ENCODE measurements at regions not wholly inside any gene's neighbourhood (a gene's known extent, or its start where the extent isn't known, plus 50 kb on each side); places are given as distances from the start of the nearest gene placed in this dataset.
"Not testable (repeated sequence)": the region's sequence is repeated elsewhere in the genome, so short reads cannot be mapped to it uniquely, and the experiment has no call there.

- no peak for DNase-seq (ENCODE audit: low read depth)
These were observed 464.6 kb upstream of the ACTBL2 start for GRCh38 chr5:57947181-57947580.

- DNase-seq (ENCODE audit: low read depth): no peak
These were observed 458.3 kb upstream of the ACTBL2 start for GRCh38 chr5:57940879-57941278.

- DNase-seq (ENCODE audit: low read depth): no peak
These were observed 457.6 kb upstream of the ACTBL2 start for GRCh38 chr5:57940236-57940635.

- no peak for DNase-seq (ENCODE audit: low read depth)
These were observed 457.2 kb upstream of the ACTBL2 start for GRCh38 chr5:57939771-57940170.

GRCh38 chr5:57939335-57939734 is 456.7 kb upstream of the ACTBL2 start:
- DNase-seq (ENCODE audit: low read depth): no peak

GRCh38 chr5:57938174-57938557 is 455.6 kb upstream of the ACTBL2 start:
- DNase-seq (ENCODE audit: low read depth): no peak

- no peak for DNase-seq (ENCODE audit: low read depth)
These were observed 455.0 kb upstream of the ACTBL2 start for GRCh38 chr5:57937501-57938173.

GRCh38 chr5:57937025-57937424 is 454.4 kb upstream of the ACTBL2 start:
- DNase-seq (ENCODE audit: low read depth): no peak

- DNase-seq (ENCODE audit: low read depth): no peak
These were observed 450.1 kb upstream of the ACTBL2 start for GRCh38 chr5:57932761-57933160.

- DNase-seq (ENCODE audit: low read depth): no peak
These were observed 449.2 kb upstream of the ACTBL2 start for GRCh38 chr5:57931807-57932206.

- no peak for DNase-seq (ENCODE audit: low read depth)
These were observed 448.7 kb upstream of the ACTBL2 start for GRCh38 chr5:57931352-57931751.

- no peak for DNase-seq (ENCODE audit: low read depth)
These were observed 446.7 kb upstream of the ACTBL2 start for GRCh38 chr5:57929271-57929670.

- not testable (repeated sequence) for DNase-seq (ENCODE audit: low read depth)
These were observed 440.5 kb upstream of the ACTBL2 start for GRCh38 chr5:57923094-57923493.

GRCh38 chr5:57917004-57917403 is 434.4 kb upstream of the ACTBL2 start:
- no peak for DNase-seq (ENCODE audit: low read depth)

GRCh38 chr5:57915536-57915935 is 432.9 kb upstream of the ACTBL2 start:
- DNase-seq (ENCODE audit: low read depth): no peak

- DNase-seq (ENCODE audit: low read depth): no peak
These were observed 428.8 kb upstream of the ACTBL2 start for GRCh38 chr5:57911438-57911837.

GRCh38 chr5:57906671-57907070 is 424.1 kb upstream of the ACTBL2 start:
- DNase-seq (ENCODE audit: low read depth): no peak

- DNase-seq (ENCODE audit: low read depth): no peak
These were observed 420.8 kb upstream of the ACTBL2 start for GRCh38 chr5:57903458-57903857.

GRCh38 chr5:57902095-57902494 is 419.5 kb upstream of the ACTBL2 start:
- no peak for DNase-seq (ENCODE audit: low read depth)

GRCh38 chr5:57900381-57900944 is 417.9 kb upstream of the ACTBL2 start:
- DNase-seq (ENCODE audit: low read depth): no peak

- DNase-seq (ENCODE audit: low read depth): no peak
These were observed 414.0 kb upstream of the ACTBL2 start for GRCh38 chr5:57896576-57896975.

- no peak for DNase-seq (ENCODE audit: low read depth)
These were observed 413.2 kb upstream of the ACTBL2 start for GRCh38 chr5:57895766-57896165.

GRCh38 chr5:57893926-57894325 is 411.3 kb upstream of the ACTBL2 start:
- no peak for DNase-seq (ENCODE audit: low read depth)

GRCh38 chr5:57891443-57891842 is 408.8 kb upstream of the ACTBL2 start:
- no peak for DNase-seq (ENCODE audit: low read depth)

Measured in HS-5 (cell line).